SK-N-SH (cell line): ENCODE measurements at regions not wholly inside any gene's neighbourhood (a gene's known extent, or its start where the extent isn't known, plus 50 kb on each side); places are given as distances from the start of the nearest gene placed in this dataset.

Experiments used
- CTCF ChIA-PET: fragments of 300-600, 350-600 bp; formaldehyde crosslinking; extraction: SDS; loops from one replicate; lab custom pipeline; 2021; lab: Yijun Ruan, JAX
- POLR2A ChIA-PET: fragments of 350-600 bp; sonication (Branson Sonifier 250); formaldehyde crosslinking; extraction: SDS; loops from one replicate; lab custom pipeline; 2020; ENCODE audit warnings: antibody characterized with exemption, inconsistent platforms; lab: Yijun Ruan, JAX
- DNase-seq: peaks from one replicate; pipeline ENCODE4 v3.0.0; 2012
- H2AFZ ChIP-seq: fragments of 200-600 bp; sonication (generic); 2 replicates; pipeline ENCODE4 v1.8.1; 2016; ENCODE audit warnings: antibody characterized with exemption, mild to moderate bottlenecking, low read depth
- H3F3A ChIP-seq: fragments of 200-600 bp; sonication (generic); replicated peaks from 2 replicates; pipeline ENCODE3; 2016; ENCODE audit warnings: antibody characterized with exemption, mild to moderate bottlenecking; ENCODE audit not compliant: insufficient read depth
- H3K27ac ChIP-seq, 2 experiments: fragments of 200-500 bp in 1 of 2; fragments of 200-600 bp in 1 of 2; sonication (Bioruptor generic) in 1 of 2; sonication (generic), shearing (Covaris generic) in 1 of 2; 2 replicates each; pipeline versions ENCODE4 v1.5.1 to v1.6.1; 2014 to 2016; ENCODE audit warnings: low read depth in 2 of 2, inconsistent platforms in 1 of 2, low read length in 1 of 2, mild to moderate bottlenecking in 1 of 2, mixed read lengths in 1 of 2
- H3K27me3 ChIP-seq: fragments of 200-600 bp; sonication (generic), shearing (Covaris generic); 2 replicates; pipeline ENCODE4 v1.6.1; 2016; ENCODE audit warnings: mixed run types; ENCODE audit not compliant: insufficient read depth
- H3K36me3 ChIP-seq, 2 experiments: fragments of 200-500 bp in 1 of 2; fragments of 200-600 bp in 1 of 2; sonication (Bioruptor generic) in 1 of 2; sonication (generic) in 1 of 2; replicated peaks in 1 of 2; 2 replicates each; pipeline versions ENCODE3 to v1.5.1; 2014 to 2016; ENCODE audit warnings: low read length in 1 of 2, mild to moderate bottlenecking in 1 of 2; ENCODE audit not compliant: insufficient read depth in 2 of 2, control insufficient read depth in 1 of 2
- H3K4me1 ChIP-seq, 2 experiments: fragments of 200-500 bp in 1 of 2; fragments of 200-600 bp in 1 of 2; sonication (Bioruptor generic) in 1 of 2; sonication (generic), shearing (Covaris generic) in 1 of 2; 2 replicates each; pipeline versions ENCODE4 v1.5.1 to v1.6.1; 2014 to 2016; ENCODE audit warnings: low read depth in 1 of 2, low read length in 1 of 2, mixed run types in 1 of 2; ENCODE audit not compliant: insufficient read depth in 2 of 2, control insufficient read depth in 1 of 2
- H3K4me2 ChIP-seq: fragments of 200-600 bp; sonication (generic), shearing (Covaris generic); 2 replicates; pipeline ENCODE4 v1.6.1; 2017; ENCODE audit warnings: mixed run types
- H3K4me3 ChIP-seq, 2 experiments: fragments of 200-500 bp in 1 of 2; fragments of 200-600 bp in 1 of 2; sonication (Bioruptor generic) in 1 of 2; sonication (generic), shearing (Covaris generic) in 1 of 2; 2 replicates each; pipeline versions ENCODE4 v1.5.1 to v1.8.1; 2014 to 2016; ENCODE audit warnings: low read depth in 2 of 2, inconsistent platforms in 1 of 2, low read length in 1 of 2, mild to moderate bottlenecking in 1 of 2, mixed read lengths in 1 of 2, moderate library complexity in 1 of 2
- H3K79me2 ChIP-seq: fragments of 200-600 bp; sonication (generic); 2 replicates; pipeline ENCODE4 v1.8.1; 2017; ENCODE audit warnings: mild to moderate bottlenecking; ENCODE audit not compliant: insufficient read depth
- H3K9ac ChIP-seq: fragments of 200-600 bp; sonication (generic); 2 replicates; pipeline ENCODE4 v1.6.1; 2017; ENCODE audit warnings: mixed run types
- H3K9me2 ChIP-seq: fragments of 200-600 bp; sonication (generic); 2 replicates; pipeline ENCODE4 v1.6.1; 2017; ENCODE audit warnings: mixed run types
- H3K9me3 ChIP-seq: fragments of 200-600 bp; sonication (generic); 2 replicates; pipeline ENCODE4 v1.6.1; 2017; ENCODE audit warnings: mixed run types, mild to moderate bottlenecking, moderate library complexity
- H4K20me1 ChIP-seq: fragments of 200-600 bp; sonication (generic); 2 replicates; pipeline ENCODE4 v1.6.1; 2017; ENCODE audit warnings: mild to moderate bottlenecking, mixed run types; ENCODE audit not compliant: insufficient read depth
- CHD2 ChIP-seq: fragments of 150-350 bp; IDR thresholded peaks from 2 replicates; pipeline ENCODE4 v1.6.1; 2018; ENCODE audit warnings: low read length; ENCODE audit not compliant: partially characterized antibody
- ELF1 ChIP-seq: IDR thresholded peaks from 2 replicates; pipeline ENCODE4 v1.4.0; 2012
- EP300 ChIP-seq, 2 experiments: IDR thresholded peaks; 2 replicates each; pipeline versions ENCODE4 v1.4.0 to v1.6.1; 2012; ENCODE audit warnings: borderline replicate concordance in 1 of 2, low read depth in 1 of 2, low read length in 1 of 2
- FOSL2 ChIP-seq: IDR thresholded peaks from 2 replicates; pipeline ENCODE4 v1.4.0; 2012; ENCODE audit warnings: low read depth, mild to moderate bottlenecking, moderate library complexity, borderline replicate concordance
- MXI1 ChIP-seq: IDR thresholded peaks from 2 replicates; pipeline ENCODE4 v1.6.1; 2012; ENCODE audit warnings: mild to moderate bottlenecking, low read depth, low read length, improper control_type of control experiment
- NFIC ChIP-seq: IDR thresholded peaks from 2 replicates; pipeline ENCODE4 v1.4.0; 2012; ENCODE audit warnings: borderline replicate concordance
- NRF1 ChIP-seq: IDR thresholded peaks from 2 replicates; pipeline ENCODE4 v1.6.1; 2012; ENCODE audit warnings: low read depth, mild to moderate bottlenecking, low read length
- RAD21 ChIP-seq: IDR thresholded peaks from 2 replicates; pipeline ENCODE4 v1.6.1; 2012; ENCODE audit warnings: mild to moderate bottlenecking, low read length
- RCOR1 ChIP-seq: fragments of 150-350 bp; IDR thresholded peaks from 2 replicates; pipeline ENCODE4 v1.6.1; 2017; ENCODE audit warnings: antibody characterized with exemption, low read length
- RFX5 ChIP-seq: IDR thresholded peaks from 2 replicates; pipeline ENCODE4 v1.6.1; 2012; ENCODE audit warnings: mild to moderate bottlenecking, improper control_type of control experiment, low read length
- TAF1 ChIP-seq: IDR thresholded peaks from 2 replicates; pipeline ENCODE4 v1.6.1; 2012; ENCODE audit warnings: low read depth, mild to moderate bottlenecking, low read length, moderate library complexity, borderline replicate concordance
- WGBS: methylation state at CpG from one replicate; pipeline ENCODE4 v1.1.6; 2017; ENCODE audit warnings: low lambda C conversion rate; 5-methylcytosine and 5-hydroxymethylcytosine counted together
- TF ChIP-seq, protein P1 (sequence below): fragments of 150-350 bp; IDR thresholded peaks from 2 replicates; pipeline ENCODE4 v1.6.1; 2016; ENCODE audit warnings: mild to moderate bottlenecking, low read depth, low read length
- TF ChIP-seq, protein P2 (sequence below): fragments of 200-600 bp; sonication (generic); IDR thresholded peaks from 2 replicates; pipeline ENCODE4 v1.6.1; 2017; ENCODE audit warnings: antibody characterized with exemption, mild to moderate bottlenecking, moderate library complexity
- TF ChIP-seq, protein P3 (sequence below): IDR thresholded peaks from 2 replicates; pipeline ENCODE4 v1.4.0; 2012; ENCODE audit warnings: low read depth, borderline replicate concordance
- TF ChIP-seq, protein P4 (sequence below): IDR thresholded peaks from 2 replicates; pipeline ENCODE4 v1.4.0; 2012; ENCODE audit warnings: low read depth
- TF ChIP-seq, protein P5 (sequence below): fragments of 150-350 bp; IDR thresholded peaks from 2 replicates; pipeline ENCODE4 v1.6.1; 2017; ENCODE audit warnings: antibody characterized with exemption, low read length, low read depth, borderline replicate concordance

DNA sequence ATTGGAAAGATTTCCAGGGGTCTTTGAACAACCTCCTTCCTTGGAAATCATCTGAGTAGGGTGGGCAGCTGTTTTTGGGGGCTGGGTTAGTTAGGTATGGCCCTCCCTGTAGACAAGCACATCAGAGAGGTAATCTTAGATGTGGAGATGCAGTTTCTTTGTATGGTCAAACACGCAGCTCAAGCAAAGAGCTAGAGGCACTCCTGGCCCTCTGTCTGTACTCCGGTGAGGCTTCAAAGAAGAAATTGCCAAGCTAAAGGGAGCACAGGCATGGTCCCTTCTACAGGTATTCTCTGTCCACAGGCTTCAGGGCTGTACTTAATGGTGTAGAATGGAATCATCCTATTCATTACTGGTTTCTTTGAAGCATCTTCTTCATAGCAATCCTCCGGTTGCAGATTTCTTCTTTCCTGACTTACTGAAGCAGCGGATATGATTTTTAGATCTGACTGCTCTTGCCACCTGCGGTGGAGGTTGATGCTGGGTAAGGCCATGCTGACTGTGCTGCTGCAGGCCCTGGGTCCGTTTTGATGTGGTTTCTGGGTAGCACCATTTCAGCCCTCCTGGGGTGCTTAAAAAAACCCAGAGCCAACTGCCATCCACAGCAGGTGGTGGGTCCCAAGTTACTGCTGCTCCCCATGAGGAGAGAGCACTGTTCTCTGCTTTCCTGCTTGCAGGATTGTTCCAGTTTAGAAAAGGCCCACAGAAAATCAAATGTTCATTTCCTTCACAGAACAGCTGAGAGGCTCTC, 318.9 kb upstream of the GATB start:
- ChIA-PET POLR2A (no interaction called here), CTCF (no interaction called here)
- 55% methylated on average over 6 of the region's 6 CpGs for WGBS
- Histone ChIP-seq H3K4me2 (no peak overlapping the region), H2AFZ (no peak overlapping the region), H3K4me3 (no peak overlapping the region), H3K9me2 (no peaks in the 10 kb centered on the region), H3K9me3 (no peaks in the 10 kb centered on the region), H3K79me2 (no peaks in the 10 kb centered on the region), H3K27me3 (no peaks in the 10 kb centered on the region; the same call in 1 of the 2 replicates), H3K9ac (no peak overlapping the region), H3F3A (no peaks in the 10 kb centered on the region), H4K20me1 (no peaks in the 10 kb centered on the region), H3K36me3 (no peaks in the 10 kb centered on the region), H3K4me1 (no peaks in the 10 kb centered on the region), H3K27ac (no peak overlapping the region)
- DNase-seq: no peak
- TF ChIP-seq, protein P1, sequence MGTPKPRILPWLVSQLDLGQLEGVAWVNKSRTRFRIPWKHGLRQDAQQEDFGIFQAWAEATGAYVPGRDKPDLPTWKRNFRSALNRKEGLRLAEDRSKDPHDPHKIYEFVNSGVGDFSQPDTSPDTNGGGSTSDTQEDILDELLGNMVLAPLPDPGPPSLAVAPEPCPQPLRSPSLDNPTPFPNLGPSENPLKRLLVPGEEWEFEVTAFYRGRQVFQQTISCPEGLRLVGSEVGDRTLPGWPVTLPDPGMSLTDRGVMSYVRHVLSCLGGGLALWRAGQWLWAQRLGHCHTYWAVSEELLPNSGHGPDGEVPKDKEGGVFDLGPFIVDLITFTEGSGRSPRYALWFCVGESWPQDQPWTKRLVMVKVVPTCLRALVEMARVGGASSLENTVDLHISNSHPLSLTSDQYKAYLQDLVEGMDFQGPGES: no peak
- TF ChIP-seq FOSL2 (no peak), MXI1 (no peak)
- TF ChIP-seq, protein P2, sequence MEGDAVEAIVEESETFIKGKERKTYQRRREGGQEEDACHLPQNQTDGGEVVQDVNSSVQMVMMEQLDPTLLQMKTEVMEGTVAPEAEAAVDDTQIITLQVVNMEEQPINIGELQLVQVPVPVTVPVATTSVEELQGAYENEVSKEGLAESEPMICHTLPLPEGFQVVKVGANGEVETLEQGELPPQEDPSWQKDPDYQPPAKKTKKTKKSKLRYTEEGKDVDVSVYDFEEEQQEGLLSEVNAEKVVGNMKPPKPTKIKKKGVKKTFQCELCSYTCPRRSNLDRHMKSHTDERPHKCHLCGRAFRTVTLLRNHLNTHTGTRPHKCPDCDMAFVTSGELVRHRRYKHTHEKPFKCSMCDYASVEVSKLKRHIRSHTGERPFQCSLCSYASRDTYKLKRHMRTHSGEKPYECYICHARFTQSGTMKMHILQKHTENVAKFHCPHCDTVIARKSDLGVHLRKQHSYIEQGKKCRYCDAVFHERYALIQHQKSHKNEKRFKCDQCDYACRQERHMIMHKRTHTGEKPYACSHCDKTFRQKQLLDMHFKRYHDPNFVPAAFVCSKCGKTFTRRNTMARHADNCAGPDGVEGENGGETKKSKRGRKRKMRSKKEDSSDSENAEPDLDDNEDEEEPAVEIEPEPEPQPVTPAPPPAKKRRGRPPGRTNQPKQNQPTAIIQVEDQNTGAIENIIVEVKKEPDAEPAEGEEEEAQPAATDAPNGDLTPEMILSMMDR: no peak
- TF ChIP-seq, protein P3, sequence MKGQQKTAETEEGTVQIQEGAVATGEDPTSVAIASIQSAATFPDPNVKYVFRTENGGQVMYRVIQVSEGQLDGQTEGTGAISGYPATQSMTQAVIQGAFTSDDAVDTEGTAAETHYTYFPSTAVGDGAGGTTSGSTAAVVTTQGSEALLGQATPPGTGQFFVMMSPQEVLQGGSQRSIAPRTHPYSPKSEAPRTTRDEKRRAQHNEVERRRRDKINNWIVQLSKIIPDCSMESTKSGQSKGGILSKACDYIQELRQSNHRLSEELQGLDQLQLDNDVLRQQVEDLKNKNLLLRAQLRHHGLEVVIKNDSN: no peak

DNA sequence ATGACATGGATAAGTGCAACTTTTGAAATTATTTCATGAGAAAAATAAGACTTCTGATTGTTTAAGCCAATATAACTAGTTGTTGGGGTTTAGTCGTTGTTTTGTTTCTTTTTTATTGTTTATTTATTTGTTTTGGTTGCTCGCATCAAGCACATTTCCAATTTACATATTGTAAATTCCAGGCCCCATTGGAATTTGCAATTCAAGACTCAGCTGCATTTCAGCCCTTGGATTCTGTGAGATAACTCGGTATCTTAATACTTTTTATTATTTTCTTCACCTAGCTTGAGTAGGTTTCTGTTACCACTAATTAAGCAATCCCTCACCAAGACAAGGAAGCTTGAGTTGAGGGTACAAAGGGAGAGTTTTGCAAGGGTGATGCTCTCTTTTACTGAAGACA, 318.3 kb upstream of the GATB start:
- H4K20me1 ChIP-seq: no peaks in the 10 kb centered on the region
- 39% methylated on average over 3 of the region's 3 CpGs for WGBS
- H3K36me3 ChIP-seq: no peaks in the 10 kb centered on the region
- H3K9me3 ChIP-seq: no peaks in the 10 kb centered on the region
- no peak overlapping the region for H3K27ac ChIP-seq
- H3K4me2 ChIP-seq: no peak overlapping the region
- H3K4me3 ChIP-seq: no peak overlapping the region
- H3F3A ChIP-seq: no peaks in the 10 kb centered on the region
- H2AFZ ChIP-seq: no peak overlapping the region
- H3K9me2 ChIP-seq: no peaks in the 10 kb centered on the region
- ChIA-PET POLR2A (no interaction called here), CTCF (interaction anchor here (1.0 kb wide), 1 partner anchor 14 kb away, joined by 4 read pairs; no protein-coding TSS in a partner anchor)
- no peaks in the 10 kb centered on the region for H3K79me2 ChIP-seq
- H3K27me3 ChIP-seq: no peaks in the 10 kb centered on the region
- DNase-seq: no peak
- H3K9ac ChIP-seq: no peak overlapping the region
- no peaks in the 10 kb centered on the region for H3K4me1 ChIP-seq
- TF ChIP-seq, protein P1: no peak
- TF ChIP-seq, protein P4, sequence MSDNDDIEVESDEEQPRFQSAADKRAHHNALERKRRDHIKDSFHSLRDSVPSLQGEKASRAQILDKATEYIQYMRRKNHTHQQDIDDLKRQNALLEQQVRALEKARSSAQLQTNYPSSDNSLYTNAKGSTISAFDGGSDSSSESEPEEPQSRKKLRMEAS: no peak
- TF ChIP-seq CHD2 (no peak), TAF1 (no peak), ELF1 (no peak), NFIC (no peak), RCOR1 (no peak), NRF1 (no peak), RFX5 (no peak), EP300 (IDR thresholded peaks at IDR 0.05; ENCODE audit: borderline replicate concordance in 1 of 2, low read depth in 1 of 2, low read length in 1 of 2) (no peak), RAD21 (no peak)
- TF ChIP-seq, protein P5, sequence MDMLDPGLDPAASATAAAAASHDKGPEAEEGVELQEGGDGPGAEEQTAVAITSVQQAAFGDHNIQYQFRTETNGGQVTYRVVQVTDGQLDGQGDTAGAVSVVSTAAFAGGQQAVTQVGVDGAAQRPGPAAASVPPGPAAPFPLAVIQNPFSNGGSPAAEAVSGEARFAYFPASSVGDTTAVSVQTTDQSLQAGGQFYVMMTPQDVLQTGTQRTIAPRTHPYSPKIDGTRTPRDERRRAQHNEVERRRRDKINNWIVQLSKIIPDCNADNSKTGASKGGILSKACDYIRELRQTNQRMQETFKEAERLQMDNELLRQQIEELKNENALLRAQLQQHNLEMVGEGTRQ: no peak
- TF ChIP-seq, protein P3: no peak
- TF ChIP-seq, protein P2: no peak
